ENCODE measurements at regions not wholly inside any gene's neighbourhood (a gene's known extent, or its start where the extent isn't known, plus 50 kb on each side); places are given as distances from the start of the nearest gene placed in this dataset.

GRCh38 chr2:35281702-35282101, 1073.9 kb upstream of the CRIM1 start:
- TF ChIP-seq CTCF (IDR thresholded peaks at IDR 0.05) = no peak
- no peak for TF ChIP-seq POLR2A (IDR thresholded peaks at IDR 0.05)

All from prostate gland (tissue), 2 donors.